ENCODE measurements at regions not wholly inside any gene's neighbourhood (a gene's known extent, or its start where the extent isn't known, plus 50 kb on each side); places are given as distances from the start of the nearest gene placed in this dataset.
"Not testable (repeated sequence)": the region's sequence is repeated elsewhere in the genome, so short reads cannot be mapped to it uniquely, and the experiment has no call there.

GRCh38 chr4:19492606-19493005 lies 759.1 kb upstream of the SLIT2 start:
- DNase-seq = no peak

GRCh38 chr4:19486400-19486799 lies 765.3 kb upstream of the SLIT2 start:
- no peak for DNase-seq

- DNase-seq = no peak
Measured at GRCh38 chr4:19478791-19479190, 772.9 kb upstream of the SLIT2 start.

- DNase-seq = no peak
Measured at GRCh38 chr4:19473569-19473968, 778.1 kb upstream of the SLIT2 start.

DNA sequence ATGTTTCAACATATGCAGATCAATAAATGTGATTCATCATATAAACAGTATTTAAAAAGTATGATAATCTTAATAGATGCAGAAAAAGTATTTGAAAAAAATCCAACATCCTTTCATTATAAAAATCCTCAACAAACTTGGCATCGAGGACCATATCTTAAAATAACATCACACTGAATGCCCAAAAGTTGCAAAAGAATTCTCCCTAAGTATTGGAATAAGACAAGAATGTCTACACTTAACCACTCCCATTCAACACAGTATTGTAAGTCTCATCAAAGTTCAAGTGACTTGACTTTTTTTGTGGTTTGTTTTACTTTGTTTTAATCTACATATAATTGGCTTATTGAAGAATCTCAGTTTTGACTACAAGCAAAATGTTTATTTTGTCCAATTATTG lies 779.0 kb upstream of the SLIT2 start:
- DNase-seq = no peak

DNA sequence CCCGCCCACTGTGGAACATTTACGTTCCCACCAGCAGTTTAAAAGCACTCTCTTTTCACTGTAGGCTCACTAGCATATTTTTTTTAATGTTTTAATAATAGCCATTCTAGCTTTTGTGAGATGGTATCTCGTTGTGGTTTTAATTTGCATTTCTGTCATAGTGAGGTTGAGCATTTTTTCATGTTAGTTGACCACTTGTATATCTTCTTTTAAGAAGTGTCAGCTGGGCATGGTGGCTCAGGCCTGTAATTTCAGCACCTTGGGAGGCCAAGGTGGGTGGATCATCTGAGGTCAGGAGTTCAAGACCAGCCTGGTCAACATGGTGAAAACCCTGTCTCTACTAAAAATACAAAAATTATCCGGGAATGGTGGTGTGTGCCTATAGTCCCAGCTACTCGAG lies 781.7 kb upstream of the SLIT2 start:
- DNase-seq = not testable (repeated sequence)

GRCh38 chr4:19462117-19462516 lies 789.6 kb upstream of the SLIT2 start:
- DNase-seq = no peak

- no peak for DNase-seq
Measured at GRCh38 chr4:19455850-19456602, 795.7 kb upstream of the SLIT2 start.

DNA sequence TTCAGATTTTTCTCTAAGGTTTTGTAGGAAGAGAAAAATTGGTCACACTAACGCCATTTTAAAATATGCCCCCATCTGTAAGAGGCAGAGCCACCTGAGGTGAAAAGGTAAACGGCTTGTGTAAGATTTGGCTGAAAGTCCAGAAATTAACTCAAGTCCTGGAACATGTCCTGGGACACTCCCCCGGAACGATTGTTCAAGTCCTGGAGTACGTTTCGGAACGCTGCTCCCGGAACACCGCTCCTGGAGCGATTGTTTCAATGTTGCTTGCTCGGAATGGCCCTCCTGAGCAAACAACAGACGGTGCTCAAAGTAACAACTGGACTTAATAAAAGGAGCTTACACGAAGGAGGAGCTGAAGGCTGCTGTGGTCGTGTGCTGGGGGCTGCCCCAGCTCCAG lies 796.5 kb upstream of the SLIT2 start:
- no peak for DNase-seq

- no peak for DNase-seq
Measured at GRCh38 chr4:19438233-19438632, 813.5 kb upstream of the SLIT2 start.

- DNase-seq = no peak
Measured at GRCh38 chr4:19437008-19437407, 814.7 kb upstream of the SLIT2 start.

GRCh38 chr4:19429684-19430083 lies 822.0 kb upstream of the SLIT2 start:
- no peak for DNase-seq

DNA sequence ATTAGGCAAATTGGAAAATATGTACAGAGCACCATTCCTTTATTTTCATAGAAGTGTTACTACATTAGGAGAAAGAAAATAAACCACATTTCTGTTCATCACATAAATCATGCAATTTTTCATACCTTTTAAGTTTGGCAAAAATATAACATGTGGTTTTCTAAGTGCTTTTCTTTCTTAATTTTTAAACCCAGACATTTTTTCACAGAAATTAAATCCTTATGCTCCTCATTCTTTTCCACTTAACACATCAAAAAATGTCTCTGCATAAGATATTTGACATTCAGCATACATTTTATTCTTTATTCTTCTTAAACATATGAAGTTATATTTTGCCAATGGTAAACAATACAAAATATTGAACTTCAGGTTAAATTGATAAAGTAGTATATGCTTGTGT lies 826.6 kb upstream of the SLIT2 start:
- no peak for DNase-seq

GRCh38 chr4:19417256-19417655 lies 834.4 kb upstream of the SLIT2 start:
- no peak for DNase-seq

DNA sequence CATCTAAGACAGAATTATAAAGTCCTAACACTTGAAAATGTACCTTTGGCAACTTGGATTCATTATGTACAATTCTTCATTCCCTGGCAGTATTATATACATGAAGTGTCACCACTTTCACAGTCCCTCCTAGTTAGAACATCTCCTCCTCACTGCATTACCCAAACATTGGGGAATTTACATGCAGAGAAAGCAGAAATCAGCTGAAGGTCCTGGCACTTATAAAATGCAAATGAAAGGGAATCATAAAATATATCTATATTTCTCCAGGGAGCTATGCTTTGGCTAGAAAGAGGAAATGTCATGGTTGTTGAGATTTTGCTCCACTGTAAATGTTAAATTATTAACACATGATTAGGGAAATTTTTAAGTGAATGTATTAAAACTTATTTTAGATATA lies 835.6 kb upstream of the SLIT2 start:
- DNase-seq = no peak

DNA sequence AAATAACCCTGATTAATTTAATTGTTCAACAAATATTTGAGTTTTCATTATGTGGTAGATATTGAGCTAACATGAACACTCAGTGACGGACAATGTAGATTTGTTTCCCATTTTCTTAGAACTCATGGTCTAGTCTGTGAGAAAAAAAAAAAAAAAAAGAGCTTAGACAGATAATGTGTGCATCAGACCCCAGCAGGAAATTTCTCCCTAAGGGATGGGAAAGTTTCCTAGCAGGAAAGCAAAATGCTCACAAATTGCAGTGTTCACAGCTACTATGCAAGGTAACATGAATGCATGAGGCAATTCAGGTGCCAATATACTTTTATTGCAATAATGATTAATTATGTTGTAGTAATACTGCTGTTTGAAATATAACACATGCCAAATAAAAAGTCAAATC lies 843.2 kb upstream of the SLIT2 start:
- DNase-seq = no peak

GRCh38 chr4:19406789-19407188 lies 844.9 kb upstream of the SLIT2 start:
- no peak for DNase-seq

DNA sequence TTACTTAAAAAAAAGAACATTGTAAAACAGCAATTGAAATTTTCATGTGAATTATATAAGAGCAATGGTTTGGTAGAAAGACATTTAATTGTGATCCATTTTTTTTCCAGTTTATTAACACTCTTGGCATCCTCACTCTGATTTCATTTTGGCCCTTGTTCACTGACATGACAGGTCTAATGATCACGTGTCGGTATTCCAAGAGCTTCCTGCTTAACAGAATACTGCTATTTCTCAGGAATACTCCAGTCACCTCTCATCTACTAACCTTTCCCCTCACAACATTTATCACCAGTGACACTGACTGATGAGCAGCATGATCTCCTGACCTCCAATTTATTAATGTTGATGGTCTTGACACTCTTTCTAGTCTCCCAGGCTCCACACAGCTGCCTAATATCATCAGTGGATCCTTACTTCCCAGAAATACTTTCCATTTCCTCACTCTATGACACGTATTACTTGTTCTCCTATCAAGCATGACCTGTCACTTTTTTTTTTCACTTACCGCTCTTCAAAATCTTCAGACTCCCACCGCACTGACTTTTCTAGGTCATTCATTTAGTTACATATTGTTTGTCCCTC lies 847.8 kb upstream of the SLIT2 start:
- no peak for DNase-seq

- no peak for DNase-seq
Measured at GRCh38 chr4:19402581-19403065, 849.1 kb upstream of the SLIT2 start.

- DNase-seq = no peak
Measured at GRCh38 chr4:19401301-19402080, 850.2 kb upstream of the SLIT2 start.

DNA sequence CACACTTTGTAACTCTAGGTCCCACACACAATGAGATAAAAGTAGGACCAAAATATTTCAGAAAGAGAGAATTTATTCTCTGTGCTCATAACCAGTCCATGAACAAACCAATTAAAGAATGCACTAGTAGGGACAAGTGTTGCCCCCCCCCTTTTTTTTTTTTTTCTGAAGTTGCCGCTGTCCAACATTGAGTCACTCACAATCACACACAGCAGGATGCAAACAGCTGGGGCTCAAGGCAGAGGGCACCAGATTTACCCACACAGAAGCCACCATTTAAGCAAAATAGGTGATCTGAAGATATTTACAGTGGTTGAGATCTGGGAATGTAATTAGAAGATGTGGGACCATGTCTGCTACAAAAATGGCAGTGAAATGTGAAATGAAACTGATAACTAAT lies 850.9 kb upstream of the SLIT2 start:
- DNase-seq = no peak

- no peak for DNase-seq
Measured at GRCh38 chr4:19399001-19399400, 852.7 kb upstream of the SLIT2 start.

DNA sequence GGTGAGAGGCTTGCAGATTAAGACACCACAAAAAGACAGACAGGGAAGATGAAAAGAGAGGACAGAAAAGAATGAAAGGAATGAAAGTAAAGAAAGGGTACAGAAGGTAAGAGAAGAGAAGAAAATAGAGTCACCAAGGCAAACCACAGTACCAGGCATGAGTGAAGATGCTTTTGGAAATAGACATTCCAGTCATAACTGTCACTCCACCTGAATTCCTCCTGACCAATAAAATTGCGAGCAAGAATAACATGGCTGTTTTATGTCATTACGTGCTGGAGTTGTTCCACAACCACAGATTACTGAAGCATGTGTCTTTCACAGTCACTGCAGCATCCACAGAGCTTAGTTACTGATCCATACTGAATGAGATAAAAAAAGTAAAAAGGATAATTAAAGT lies 864.9 kb upstream of the SLIT2 start:
- DNase-seq = no peak

Measured in inflammatory macrophage treated with lipopolysaccharide for 4 hours (primary cell).